Vagina (tissue), 2 donors: ENCODE measurements at regions not wholly inside any gene's neighbourhood (a gene's known extent, or its start where the extent isn't known, plus 50 kb on each side); places are given as distances from the start of the nearest gene placed in this dataset.
A peak's percentile ranks its signal among the peaks of the same experiment; 100 is the strongest.
"Not testable (repeated sequence)": the region's sequence is repeated elsewhere in the genome, so short reads cannot be mapped to it uniquely, and the experiment has no call there.

Experiments
- DNase-seq, 2 donors: peaks; one replicate each; pipeline ENCODE4 v3.0.0-alpha.2; 2017; ENCODE audit errors: extremely low spot score in 2 of 2
- H3K27ac ChIP-seq: fragments of 200-600 bp; sonication (generic); one replicate; pipeline ENCODE4 v1.5.1; 2019
- H3K27me3 ChIP-seq: fragments of 200-600 bp; sonication (generic); one replicate; pipeline ENCODE4 v1.5.1; 2019
- H3K36me3 ChIP-seq, 2 donors: fragments of 200-600 bp; sonication (generic); one replicate each; pipeline ENCODE4 v1.5.1; 2017 to 2019
- H3K4me1 ChIP-seq: fragments of 200-600 bp; sonication (generic); one replicate; pipeline ENCODE4 v1.5.1; 2019
- H3K4me3 ChIP-seq, 2 donors: fragments of 200-600 bp; sonication (generic); 1 replicate in 1 of 2; 2 replicates in 1 of 2; pipeline ENCODE4 v1.5.1; 2016 to 2019
- H3K9me3 ChIP-seq: fragments of 200-600 bp; sonication (generic); one replicate; pipeline ENCODE4 v1.5.1; 2019
- POLR2A ChIP-seq, 2 donors: fragments of 450-650 bp; IDR thresholded peaks; one replicate each; pipeline ENCODE4 v1.6.1; 2017; ENCODE audit warnings: antibody characterized with exemption in 2 of 2, mild to moderate bottlenecking in 2 of 2, moderate library complexity in 2 of 2
- POLR2AphosphoS5 ChIP-seq, 2 donors: sonication (generic); formaldehyde crosslinking; IDR thresholded peaks; one replicate each; pipeline ENCODE4 v1.9.0; 2017; ENCODE audit warnings: antibody characterized with exemption in 2 of 2, mild to moderate bottlenecking in 2 of 2, low read depth in 1 of 2; ENCODE audit not compliant: insufficient read depth in 1 of 2
- intact Hi-C: fragments of 100-400 bp; cut with DNase I; formaldehyde crosslinking; loops from one replicate; pipeline ENCODE4 v1.15.1; 2023
- TF ChIP-seq, protein P1 (sequence below), 3 experiments: fragments of 450-650 bp in 2 of 3; fragments of 200-600 bp in 1 of 3; sonication (generic) in 1 of 3; IDR thresholded peaks; one replicate each; pipeline ENCODE4 v1.5.1; 2017 to 2019; ENCODE audit warnings: antibody characterized with exemption in 3 of 3, mild to moderate bottlenecking in 2 of 3, moderate library complexity in 2 of 3

DNA sequence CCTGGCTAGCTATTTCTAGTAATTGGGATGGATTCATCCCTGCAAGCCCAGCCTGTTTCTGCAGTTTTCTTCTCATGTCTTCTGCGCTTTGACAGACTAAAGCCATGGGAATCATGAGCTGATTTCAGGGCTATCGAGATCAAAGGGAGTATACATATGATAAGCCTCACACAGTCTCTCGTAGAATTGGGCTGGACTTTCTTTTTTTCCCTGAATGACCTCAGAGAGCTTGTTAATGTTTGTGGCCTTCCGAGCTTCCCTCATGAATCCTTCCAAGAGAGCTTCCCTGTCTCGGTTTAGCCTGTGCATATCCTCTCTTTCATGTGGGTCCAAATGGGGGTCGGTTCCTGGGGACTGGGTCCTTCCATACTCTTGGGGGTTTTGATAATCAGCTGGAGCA lies 130.3 kb downstream of the ADRA2C start:
- DNase-seq: no peak
- Histone ChIP-seq H3K4me1 (no peaks in the 10 kb centered on the region), H3K4me3 (no peak overlapping the region), H3K9me3 (no peaks in the 10 kb centered on the region), H3K27ac (no peak overlapping the region), H3K36me3 (no peaks in the 10 kb centered on the region), H3K27me3 (no peaks in the 10 kb centered on the region)
- TF ChIP-seq POLR2A (IDR thresholded peaks at IDR 0.05) (no peak), POLR2AphosphoS5 (IDR thresholded peaks at IDR 0.05; ENCODE audit: insufficient read depth in 1 of 2, low read depth in 1 of 2) (no peak)
- TF ChIP-seq, protein P1, sequence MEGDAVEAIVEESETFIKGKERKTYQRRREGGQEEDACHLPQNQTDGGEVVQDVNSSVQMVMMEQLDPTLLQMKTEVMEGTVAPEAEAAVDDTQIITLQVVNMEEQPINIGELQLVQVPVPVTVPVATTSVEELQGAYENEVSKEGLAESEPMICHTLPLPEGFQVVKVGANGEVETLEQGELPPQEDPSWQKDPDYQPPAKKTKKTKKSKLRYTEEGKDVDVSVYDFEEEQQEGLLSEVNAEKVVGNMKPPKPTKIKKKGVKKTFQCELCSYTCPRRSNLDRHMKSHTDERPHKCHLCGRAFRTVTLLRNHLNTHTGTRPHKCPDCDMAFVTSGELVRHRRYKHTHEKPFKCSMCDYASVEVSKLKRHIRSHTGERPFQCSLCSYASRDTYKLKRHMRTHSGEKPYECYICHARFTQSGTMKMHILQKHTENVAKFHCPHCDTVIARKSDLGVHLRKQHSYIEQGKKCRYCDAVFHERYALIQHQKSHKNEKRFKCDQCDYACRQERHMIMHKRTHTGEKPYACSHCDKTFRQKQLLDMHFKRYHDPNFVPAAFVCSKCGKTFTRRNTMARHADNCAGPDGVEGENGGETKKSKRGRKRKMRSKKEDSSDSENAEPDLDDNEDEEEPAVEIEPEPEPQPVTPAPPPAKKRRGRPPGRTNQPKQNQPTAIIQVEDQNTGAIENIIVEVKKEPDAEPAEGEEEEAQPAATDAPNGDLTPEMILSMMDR (IDR thresholded peaks at IDR 0.05): no peak
- intact Hi-C loops: no loop called here

DNA sequence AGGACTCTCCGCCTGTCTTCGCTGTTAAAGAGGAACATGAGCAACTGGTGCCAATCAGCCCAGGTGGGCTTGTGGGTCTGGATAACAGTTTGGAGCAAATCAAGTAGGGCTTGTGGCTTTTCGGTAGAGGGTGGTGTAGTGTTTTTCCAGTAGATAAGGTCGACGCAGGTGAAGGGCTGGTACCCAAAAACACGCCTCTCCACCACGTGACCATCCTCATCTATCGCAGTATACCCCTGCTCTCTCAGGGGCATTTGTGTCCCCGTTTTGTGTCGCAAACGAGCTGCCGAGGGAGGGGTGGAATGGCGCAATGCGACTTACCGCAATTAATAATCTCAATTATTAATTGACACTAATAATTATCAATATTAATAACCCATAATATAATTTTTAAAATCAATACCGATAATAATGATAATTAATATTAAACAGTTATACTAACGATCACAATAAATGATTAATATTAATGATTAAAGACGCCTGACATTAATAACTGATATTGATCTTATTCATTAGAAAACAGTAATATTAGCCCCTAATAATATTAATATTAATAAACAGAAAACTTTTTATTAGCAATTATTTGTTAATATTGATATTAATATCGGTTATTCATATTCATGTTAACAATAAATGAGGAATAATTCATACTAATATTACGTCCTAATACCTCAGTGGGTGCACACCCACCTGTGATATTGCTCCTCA lies 130.8 kb downstream of the ADRA2C start:
- H3K9me3 ChIP-seq, intact Hi-C loops, H3K27me3 ChIP-seq, H3K4me3 ChIP-seq, DNase-seq, H3K36me3 ChIP-seq, H3K27ac ChIP-seq, H3K4me1 ChIP-seq: not testable (repeated sequence)

DNA sequence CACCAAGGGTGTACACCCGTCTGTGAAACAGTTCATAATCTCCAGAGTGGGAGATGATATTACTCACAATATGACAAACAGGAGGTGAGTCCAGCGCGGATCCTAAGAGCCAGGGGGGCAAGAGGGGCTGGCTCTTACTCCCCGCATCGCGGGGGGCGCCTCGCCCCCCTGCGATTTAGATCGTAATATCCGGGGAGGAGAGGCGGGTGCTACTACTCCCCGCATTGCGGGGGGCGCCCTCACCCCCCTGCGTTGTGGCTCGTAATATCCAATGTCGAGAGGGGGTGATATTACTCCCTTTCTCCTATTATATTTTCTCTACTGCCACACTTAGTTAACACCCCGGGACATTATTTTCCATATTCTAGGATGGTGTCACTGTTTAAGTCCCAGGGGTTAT lies 131.9 kb downstream of the ADRA2C start:
- no peak for DNase-seq
- no peaks in the 10 kb centered on the region for H3K9me3 ChIP-seq
- H3K27ac ChIP-seq: no peak overlapping the region
- H3K27me3 ChIP-seq: no peaks in the 10 kb centered on the region
- TF ChIP-seq, protein P1 (IDR thresholded peaks at IDR 0.05): no peak
- TF ChIP-seq POLR2A (IDR thresholded peaks at IDR 0.05) (no peak), POLR2AphosphoS5 (IDR thresholded peaks at IDR 0.05; ENCODE audit: insufficient read depth in 1 of 2, low read depth in 1 of 2) (no peak)
- H3K36me3 ChIP-seq: no peaks in the 10 kb centered on the region
- H3K4me1 ChIP-seq: no peaks in the 10 kb centered on the region
- intact Hi-C loops: no loop called here
- H3K4me3 ChIP-seq: no peak overlapping the region

DNA sequence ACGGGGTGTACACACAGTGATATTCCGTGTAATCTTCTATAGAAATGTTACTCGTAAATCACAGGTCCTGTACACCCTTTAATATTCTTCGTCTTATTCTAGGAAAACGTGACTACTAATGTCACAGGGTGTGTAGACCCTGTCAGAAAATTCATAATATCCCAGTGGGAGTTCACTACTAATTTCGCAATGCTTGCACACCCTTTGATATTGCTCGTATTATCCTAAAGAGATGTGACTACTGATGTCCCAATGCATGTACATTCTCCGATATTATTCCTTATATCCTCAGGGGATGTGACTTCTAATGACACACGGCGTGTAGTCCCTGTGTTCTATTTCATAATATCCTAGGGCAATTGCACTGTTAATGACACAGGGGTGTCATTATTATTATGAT lies 132.7 kb downstream of the ADRA2C start:
- DNase-seq, H3K36me3 ChIP-seq, intact Hi-C loops, H3K4me3 ChIP-seq, H3K27ac ChIP-seq, H3K27me3 ChIP-seq, H3K4me1 ChIP-seq, H3K9me3 ChIP-seq: not testable (repeated sequence)

DNA sequence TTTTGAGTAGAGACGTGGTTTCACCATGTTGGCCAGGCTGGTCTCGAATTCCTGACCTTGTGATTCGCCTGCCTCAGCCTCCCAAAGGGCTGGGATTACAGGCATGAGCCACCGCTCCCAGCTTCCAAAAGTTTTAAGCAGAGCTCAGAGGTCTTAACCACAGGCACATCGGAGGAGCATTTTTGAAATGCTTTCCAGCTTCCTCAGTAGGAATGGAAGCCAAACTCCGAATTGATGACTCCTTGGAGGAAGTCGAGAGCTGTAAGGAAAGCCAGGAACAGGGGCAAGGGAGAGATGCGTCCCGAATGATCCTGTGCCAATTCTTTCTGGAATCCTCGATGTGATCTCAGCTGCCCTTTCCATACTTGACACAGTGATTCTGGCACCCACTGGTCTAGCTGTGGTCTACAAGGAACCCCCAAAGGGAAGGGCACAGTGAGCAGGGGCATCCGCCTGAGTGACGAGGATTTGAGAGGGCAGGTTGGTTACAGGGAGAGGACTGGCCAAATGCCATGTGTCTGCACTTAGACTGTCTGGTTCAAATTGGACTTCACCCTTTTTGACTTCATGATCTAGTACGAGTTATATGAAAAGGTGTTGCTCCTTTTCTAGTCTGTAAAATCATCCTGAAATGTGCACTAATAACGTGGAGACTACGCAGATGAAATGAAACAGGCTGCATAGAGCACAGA lies 138.2 kb downstream of the ADRA2C start:
- H3K9me3 ChIP-seq, DNase-seq, H3K4me1 ChIP-seq, H3K4me3 ChIP-seq, H3K36me3 ChIP-seq, H3K27me3 ChIP-seq, intact Hi-C loops: not testable (repeated sequence)
- peak overlapping the region; percentile 30 for H3K27ac ChIP-seq

DNA sequence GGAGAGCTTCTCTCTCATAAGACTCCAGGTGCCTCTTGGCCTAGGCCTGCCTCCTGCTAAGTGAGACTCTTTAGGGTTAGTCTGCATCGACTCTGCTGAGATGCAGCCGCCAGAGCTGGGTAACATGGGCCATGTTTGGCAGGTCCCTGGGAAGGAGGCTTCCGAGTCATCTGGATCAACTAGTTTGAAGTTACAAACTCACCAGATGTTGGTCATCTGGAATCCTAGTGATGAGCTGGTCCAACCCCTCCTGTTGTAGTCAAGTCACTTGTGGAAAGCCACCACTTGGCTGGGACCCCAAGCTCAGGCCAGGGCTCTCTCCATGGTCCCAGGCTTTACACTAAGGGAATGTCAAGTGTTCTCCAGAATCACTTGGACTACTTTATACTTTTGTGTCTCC lies 143.4 kb downstream of the ADRA2C start:
- H3K27me3 ChIP-seq, H3K27ac ChIP-seq, H3K9me3 ChIP-seq, intact Hi-C loops, H3K36me3 ChIP-seq, DNase-seq, H3K4me3 ChIP-seq, H3K4me1 ChIP-seq: not testable (repeated sequence)

DNA sequence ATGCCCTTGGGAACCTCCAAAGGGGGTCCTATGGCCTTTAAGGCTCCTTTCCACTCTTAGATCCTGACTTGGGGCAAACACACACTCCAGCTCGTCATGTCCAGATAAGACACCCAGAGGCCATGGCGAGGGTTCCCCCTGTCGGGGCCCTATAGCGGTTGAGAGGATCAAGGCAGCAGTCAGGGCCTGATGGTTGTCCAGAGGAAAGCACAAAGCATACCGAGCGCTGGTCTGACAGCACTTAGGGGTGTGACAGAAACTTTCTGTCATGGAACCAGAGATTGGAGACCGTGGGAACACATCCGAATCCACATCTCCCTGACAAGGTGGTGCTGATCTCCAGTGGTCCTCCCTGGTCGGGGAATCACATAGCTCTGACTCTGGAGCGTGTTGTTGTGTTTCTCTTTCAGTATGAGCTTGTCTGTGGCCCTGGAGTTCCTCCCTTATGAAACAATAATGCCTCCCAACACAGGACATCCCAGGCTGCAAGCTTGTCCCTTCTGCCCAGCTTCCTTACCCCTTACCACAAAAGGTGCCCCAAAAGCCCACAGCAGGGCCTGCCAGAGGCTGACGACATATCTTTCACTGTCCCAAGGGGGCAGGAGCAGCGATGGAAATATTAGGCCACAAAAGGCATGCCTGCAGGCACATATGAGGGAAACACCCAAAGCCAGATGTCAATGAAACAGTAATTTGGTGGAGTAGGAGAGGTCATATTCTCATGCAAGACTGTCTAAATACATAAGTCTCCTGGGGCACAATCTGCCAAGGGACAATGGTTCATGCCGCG lies 144.2 kb downstream of the ADRA2C start:
- intact Hi-C loops, H3K27me3 ChIP-seq, H3K27ac ChIP-seq, H3K4me1 ChIP-seq, H3K9me3 ChIP-seq, DNase-seq, H3K4me3 ChIP-seq, H3K36me3 ChIP-seq: not testable (repeated sequence)
